HG03135 (cell line): ENCODE measurements at regions not wholly inside any gene's neighbourhood (a gene's known extent, or its start where the extent isn't known, plus 50 kb on each side); places are given as distances from the start of the nearest gene placed in this dataset.
"Not testable (repeated sequence)": the region's sequence is repeated elsewhere in the genome, so short reads cannot be mapped to it uniquely, and the experiment has no call there.

Experiments used
- ATAC-seq: cut with Tn5 transposase; IDR thresholded peaks from one replicate; pipeline ENCODE4 v1.9.1; 2021; ENCODE audit warnings: mild to moderate bottlenecking, moderate library complexity; ENCODE audit not compliant: unreplicated experiment

DNA sequence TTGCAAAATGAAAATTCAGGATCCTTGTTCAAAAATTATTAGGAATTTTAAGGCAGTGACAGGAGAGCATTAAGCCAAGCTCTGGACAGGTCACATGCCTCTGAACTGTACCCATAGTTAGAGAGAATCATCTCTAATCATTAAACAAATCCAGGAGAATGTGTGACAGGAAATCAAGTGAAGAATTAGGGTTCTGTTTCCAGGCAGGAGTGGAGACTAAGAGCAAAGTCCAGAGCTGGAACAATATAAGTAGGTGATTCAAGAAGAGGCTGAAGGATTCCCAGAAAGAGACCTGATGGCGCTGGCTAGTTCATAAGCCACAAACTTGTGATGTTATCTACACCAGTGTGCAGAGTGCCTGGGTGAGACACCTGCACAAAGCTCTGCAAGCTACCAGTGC is 104.6 kb upstream of the PRKG2 start:
- ATAC-seq: no peak

DNA sequence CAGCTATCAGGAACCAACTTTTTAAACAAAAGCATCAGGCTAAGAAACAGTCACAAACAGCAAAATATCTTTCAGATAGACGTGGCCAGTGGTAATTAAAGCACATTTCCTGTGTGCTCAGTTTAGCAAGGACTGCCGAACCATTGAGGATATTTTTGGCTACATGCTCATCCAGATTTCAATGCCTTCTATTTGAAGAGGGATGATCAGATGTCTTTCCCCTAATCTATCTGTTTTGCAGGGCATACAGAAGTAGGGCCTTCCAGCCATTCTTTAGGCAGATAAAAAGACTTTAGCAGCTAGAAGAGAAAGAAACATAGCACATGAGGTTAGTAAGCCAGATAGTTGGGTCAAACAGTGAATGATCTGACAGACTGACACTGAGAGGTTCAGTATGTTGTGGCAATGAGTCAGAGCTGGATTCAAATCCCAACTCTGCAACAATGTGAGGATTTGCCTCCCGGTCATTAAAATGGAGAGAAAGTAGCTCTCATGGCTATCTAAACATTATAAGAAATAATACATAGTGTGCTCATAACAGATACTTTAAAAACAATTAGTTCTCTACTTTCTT is 100.0 kb upstream of the PRKG2 start:
- ATAC-seq: no peak

DNA sequence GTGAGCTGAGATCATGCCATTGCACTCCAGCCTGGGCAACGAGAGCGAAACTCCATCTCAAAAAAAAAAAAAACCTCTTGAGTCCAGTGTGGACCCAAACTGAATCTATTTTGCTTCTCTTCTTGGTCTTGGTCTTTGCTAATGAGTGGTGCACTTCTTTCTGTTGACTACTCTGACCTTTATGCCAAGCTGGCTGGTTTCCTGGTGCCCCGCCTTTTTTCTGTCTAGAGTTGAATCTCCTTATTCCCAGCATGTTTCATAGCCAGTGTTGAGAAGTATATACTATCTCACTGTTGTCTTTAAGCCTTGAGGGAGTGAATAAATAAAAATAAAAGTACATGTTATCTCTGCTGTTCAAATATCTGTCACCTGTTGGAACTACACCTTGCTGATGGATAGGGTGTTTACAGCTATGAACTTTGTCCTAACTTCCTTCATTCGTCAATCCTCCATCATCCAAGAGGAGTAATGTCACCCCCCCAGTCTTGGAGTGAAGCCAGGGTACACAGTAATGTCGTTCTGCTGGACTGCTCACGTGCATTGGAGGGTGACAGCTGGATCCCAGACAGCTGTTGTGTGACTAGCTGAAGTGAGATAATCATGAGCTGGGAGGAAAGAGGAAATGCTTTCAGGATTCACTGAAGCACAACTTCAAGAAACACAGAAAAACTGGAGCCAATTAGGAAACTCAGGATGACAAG is 99.3 kb upstream of the PRKG2 start:
- no peak for ATAC-seq

DNA sequence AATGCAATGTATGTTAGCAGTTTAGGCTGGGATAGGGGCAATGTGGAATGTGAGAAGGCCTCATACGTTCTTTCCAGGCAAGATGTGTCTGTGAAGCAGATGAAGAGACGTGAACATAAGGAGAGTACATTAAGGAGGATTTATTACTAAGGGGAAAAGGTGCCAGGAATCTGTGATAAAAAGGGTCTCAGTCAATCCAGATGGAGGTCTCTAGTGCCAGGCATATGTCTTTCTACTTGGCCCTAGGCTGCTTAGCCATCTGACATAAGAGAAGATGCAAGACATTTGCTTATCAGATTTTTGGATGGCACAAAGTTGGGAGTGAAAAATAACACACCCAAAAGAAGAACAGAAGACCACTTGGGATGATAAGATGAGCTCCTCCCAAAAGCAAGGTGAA is 93.0 kb upstream of the PRKG2 start:
- no peak for ATAC-seq

DNA sequence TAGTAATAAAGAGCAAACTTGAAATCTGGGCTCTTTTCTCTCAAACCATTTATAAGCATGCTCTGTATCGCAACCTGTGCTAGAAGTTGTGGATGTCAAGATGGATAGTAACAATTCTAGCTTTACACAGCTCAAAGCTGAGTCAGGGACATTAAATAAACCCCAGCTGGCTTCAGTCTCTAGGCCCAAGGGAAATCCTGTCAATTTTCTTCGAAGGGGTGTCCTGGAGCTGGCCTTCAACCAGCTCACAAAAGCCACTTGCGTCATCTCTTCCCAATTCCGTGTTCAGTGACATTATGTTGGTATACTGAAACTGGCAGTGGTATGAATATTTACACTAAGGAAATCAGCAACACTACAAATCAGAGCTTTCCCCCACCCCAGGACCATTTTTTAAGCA is 89.8 kb upstream of the PRKG2 start:
- no peak for ATAC-seq

DNA sequence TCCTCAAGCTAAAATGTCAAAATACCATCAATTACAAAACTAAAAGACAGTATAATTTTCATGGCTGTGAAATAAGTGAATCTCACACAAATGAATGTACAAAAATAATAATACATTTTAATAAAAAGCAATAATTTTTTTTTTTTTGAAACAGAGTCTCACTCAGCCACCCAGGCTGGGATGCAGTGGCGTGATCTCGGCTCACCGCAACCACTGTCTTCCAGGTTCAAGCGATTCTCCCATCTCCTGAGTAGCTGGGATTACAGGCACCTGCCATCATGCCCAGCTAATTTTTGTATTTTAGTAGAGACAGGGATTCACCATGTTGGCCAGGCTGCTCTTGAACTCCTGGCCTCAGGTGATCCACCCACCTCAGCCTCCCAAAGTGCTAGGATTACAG is 85.3 kb upstream of the PRKG2 start:
- ATAC-seq: not testable (repeated sequence)

DNA sequence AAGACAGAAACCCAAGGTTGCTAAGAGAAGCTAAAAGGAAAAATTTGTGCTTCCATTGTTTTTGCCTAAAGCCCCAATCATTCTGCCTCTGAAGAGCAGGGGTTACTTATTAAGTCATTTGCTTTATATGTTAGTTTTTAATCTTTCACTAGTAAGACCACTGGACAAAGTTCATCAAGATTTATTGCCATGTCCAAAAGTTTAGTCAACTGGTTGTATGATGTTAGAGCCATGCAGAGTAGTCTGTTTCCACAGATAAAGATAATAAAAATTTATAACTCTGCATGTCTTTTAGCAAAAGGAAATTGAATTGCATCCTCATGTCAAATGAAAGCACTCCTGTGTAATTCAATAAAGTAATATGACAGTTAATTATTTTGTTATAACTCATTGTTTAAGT is 75.8 kb upstream of the PRKG2 start:
- no peak for ATAC-seq

DNA sequence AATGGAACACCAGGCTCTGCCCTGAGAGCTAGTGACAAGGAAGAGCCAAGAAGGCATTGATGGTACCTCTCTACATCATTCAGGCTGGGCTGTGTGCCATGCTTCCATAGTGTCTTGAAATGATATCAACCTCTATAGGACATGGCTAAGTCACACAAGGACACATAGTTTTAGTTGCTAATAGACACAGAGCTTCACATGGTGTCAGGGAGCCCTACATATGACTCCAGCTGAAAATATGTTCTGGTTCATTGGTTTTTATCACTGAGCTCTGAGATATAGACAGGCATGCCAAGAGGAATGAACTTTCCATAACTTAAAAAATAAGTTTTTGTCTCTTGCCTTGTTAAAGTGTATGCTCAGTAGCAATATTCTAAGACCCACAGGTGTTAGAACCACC is 72.1 kb upstream of the PRKG2 start:
- ATAC-seq: no peak

DNA sequence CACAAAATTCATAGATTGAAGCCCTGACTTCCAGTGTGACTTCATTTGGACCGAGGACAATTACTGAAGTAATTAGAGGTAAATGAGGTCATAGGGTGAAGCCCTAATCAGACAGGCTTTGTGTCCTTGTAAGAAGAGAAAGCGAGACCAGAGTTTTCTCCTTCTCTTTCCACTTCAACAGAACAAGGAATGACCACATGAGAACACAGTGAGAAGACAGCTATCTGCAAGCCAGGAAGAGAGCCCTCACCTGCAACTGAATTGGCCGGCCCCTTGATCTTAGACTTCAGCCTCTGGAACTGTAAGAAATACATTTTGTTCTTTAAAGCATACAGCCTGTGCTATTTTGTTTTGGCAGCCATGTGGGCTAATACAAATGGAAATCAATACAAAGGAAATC is 67.1 kb upstream of the PRKG2 start:
- no peak for ATAC-seq

DNA sequence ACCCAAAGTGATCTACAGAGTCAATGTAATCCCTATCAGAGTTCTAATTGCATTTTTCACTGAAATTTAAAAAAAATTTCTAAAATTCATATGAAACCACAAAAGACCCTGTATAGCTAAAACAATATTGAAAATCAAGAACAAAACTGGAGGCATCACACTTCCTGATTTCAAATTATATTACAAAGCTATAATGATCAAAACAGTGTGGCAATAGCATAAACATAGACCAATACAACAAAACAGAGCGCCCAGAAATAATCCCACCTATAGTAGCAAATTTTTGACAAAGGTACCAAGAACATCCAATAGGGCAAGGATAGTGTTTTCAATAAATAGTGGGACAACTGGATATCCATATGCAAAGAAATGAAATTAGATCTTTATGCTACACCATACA is 59.4 kb upstream of the PRKG2 start:
- ATAC-seq: no peak

DNA sequence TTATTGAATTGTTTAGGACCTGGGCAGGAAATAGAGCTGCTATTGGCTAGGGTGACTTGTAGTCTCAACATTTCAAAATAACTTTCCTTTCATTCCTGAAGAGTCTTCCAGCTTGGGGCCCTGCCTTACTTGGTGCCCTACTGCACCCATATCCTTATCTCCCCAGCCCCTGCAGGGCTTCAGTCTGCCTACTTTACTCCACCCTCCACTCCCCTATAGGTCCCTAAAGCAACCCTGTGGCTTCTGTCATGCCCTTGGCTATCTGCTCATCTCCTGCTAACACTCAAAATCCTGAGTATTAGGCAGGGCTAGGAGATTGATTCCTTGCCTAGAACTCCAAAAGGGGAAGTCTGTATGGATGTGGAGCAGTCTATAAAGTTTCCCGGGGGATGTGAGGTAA is 57.6 kb upstream of the PRKG2 start:
- no peak for ATAC-seq
